C4-2B (cell line): ENCODE measurements at regions not wholly inside any gene's neighbourhood (a gene's known extent, or its start where the extent isn't known, plus 50 kb on each side); places are given as distances from the start of the nearest gene placed in this dataset.

ENCODE experiments used
- CTCF ChIP-seq: fragments of 450-650 bp; conservative IDR thresholded peaks from 2 replicates; pipeline ENCODE4 v1.5.1; 2017; ENCODE audit warnings: mild to moderate bottlenecking
- ZFX ChIP-seq: fragments of 450-650 bp; IDR thresholded peaks from 2 replicates; pipeline ENCODE4 v1.6.1; 2017

- no peak for TF ChIP-seq CTCF
- no peak for TF ChIP-seq ZFX
Observed at GRCh38 chr11:90556606-90557005, 333.8 kb upstream of the CHORDC1 start.
